Sigmoid colon (tissue), 4 donors: ENCODE measurements at regions not wholly inside any gene's neighbourhood (a gene's known extent, or its start where the extent isn't known, plus 50 kb on each side); places are given as distances from the start of the nearest gene placed in this dataset.

Source experiments
- CTCF ChIP-seq, 4 experiments: fragments of 450-650 bp in 3 of 4; fragments of 200-600 bp in 1 of 4; IDR thresholded peaks; one replicate each; pipeline ENCODE4 v1.5.1; 2016 to 2019; ENCODE audit warnings: antibody characterized with exemption in 4 of 4, mild to moderate bottlenecking in 3 of 4, moderate library complexity in 2 of 4
- EP300 ChIP-seq, 4 donors: sonication (generic); formaldehyde crosslinking; IDR thresholded peaks; one replicate each; pipeline ENCODE4 v1.6.1; 2017; ENCODE audit warnings: antibody characterized with exemption in 4 of 4
- POLR2A ChIP-seq, 2 donors: fragments of 450-650 bp; IDR thresholded peaks; one replicate each; pipeline ENCODE4 v1.6.1; 2016; ENCODE audit warnings: antibody characterized with exemption in 2 of 2, mild to moderate bottlenecking in 2 of 2, moderate library complexity in 2 of 2
- POLR2AphosphoS5 ChIP-seq, 4 donors: sonication (generic); formaldehyde crosslinking; IDR thresholded peaks; one replicate each; pipeline ENCODE4 v1.6.1; 2017; ENCODE audit warnings: antibody characterized with exemption in 4 of 4

DNA sequence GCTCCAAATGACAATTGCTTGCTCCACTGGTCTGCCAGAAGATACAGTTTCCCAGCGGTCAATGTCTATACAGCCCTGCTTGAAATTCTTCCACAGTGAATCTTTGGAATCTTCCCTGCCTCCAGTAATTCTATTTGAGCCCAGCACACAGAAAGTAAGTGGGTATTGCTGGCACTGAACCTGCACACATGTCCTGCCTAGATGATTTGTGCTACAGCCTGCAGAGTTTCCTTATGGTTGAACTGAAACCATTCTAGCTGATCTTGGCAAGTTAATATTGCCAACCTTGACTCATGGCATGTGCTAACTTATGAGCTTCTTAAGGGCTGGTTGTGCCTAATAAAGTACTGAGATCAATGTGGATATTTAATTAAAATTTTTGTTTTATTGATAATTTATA lies 553.8 kb upstream of the GNPDA2 start:
- TF ChIP-seq POLR2AphosphoS5 (IDR thresholded peaks at IDR 0.05) = no peak
- TF ChIP-seq CTCF (IDR thresholded peaks at IDR 0.05) = no peak
- TF ChIP-seq POLR2A (IDR thresholded peaks at IDR 0.05) = no peak
- no peak for TF ChIP-seq EP300 (IDR thresholded peaks at IDR 0.05)
